ENCODE measurements at regions not wholly inside any gene's neighbourhood (a gene's known extent, or its start where the extent isn't known, plus 50 kb on each side); places are given as distances from the start of the nearest gene placed in this dataset.
"Not testable (repeated sequence)": the region's sequence is repeated elsewhere in the genome, so short reads cannot be mapped to it uniquely, and the experiment has no call there.

DNA sequence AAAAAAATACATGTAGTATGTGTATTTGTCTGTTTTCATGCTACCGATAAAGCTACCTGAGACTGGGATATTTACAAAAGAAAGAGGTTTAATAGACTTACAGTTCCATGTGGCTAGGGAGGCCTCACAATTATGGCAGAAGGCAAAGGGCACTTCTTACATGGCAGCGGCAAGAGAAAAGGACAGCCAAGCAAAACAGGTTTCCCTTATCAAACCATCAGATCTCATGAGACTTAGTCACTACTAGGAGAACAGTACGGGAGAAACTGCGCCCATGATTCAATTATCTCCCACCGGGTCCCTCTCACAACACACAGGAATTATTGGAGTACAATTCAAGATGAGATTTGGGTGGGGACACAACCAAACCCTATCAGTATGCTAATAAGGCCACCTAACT, 137.0 kb upstream of the ELOVL6 start:
- no peak overlapping the region for H2AFZ ChIP-seq (ENCODE audit: low read depth)
- TF ChIP-seq, protein P1, sequence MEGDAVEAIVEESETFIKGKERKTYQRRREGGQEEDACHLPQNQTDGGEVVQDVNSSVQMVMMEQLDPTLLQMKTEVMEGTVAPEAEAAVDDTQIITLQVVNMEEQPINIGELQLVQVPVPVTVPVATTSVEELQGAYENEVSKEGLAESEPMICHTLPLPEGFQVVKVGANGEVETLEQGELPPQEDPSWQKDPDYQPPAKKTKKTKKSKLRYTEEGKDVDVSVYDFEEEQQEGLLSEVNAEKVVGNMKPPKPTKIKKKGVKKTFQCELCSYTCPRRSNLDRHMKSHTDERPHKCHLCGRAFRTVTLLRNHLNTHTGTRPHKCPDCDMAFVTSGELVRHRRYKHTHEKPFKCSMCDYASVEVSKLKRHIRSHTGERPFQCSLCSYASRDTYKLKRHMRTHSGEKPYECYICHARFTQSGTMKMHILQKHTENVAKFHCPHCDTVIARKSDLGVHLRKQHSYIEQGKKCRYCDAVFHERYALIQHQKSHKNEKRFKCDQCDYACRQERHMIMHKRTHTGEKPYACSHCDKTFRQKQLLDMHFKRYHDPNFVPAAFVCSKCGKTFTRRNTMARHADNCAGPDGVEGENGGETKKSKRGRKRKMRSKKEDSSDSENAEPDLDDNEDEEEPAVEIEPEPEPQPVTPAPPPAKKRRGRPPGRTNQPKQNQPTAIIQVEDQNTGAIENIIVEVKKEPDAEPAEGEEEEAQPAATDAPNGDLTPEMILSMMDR (conservative IDR thresholded peaks at IDR 0.05; ENCODE audit: low read depth, low read length) = no peak
- H4K20me1 ChIP-seq (ENCODE audit: insufficient read depth) = no peaks in the 10 kb centered on the region
- no peak overlapping the region for H3K4me2 ChIP-seq
- H3K36me3 ChIP-seq (ENCODE audit: insufficient read depth) = no peaks in the 10 kb centered on the region
- H3K27me3 ChIP-seq (ENCODE audit: insufficient read depth, low read depth) = no peaks in the 10 kb centered on the region
- no peak overlapping the region for H3K4me3 ChIP-seq (IDR thresholded peaks at IDR 0.05; ENCODE audit: insufficient read depth, low read depth, low read length)
- no peaks in the 10 kb centered on the region for H3K79me2 ChIP-seq (ENCODE audit: insufficient read depth, low read depth)
- no peak overlapping the region for H3K27ac ChIP-seq
- H3K9ac ChIP-seq = no peak overlapping the region
- no peaks in the 10 kb centered on the region for H3K4me1 ChIP-seq (ENCODE audit: low read depth, poor library complexity, severe bottlenecking)

- no peak overlapping the region for H3K4me2 ChIP-seq
- H4K20me1 ChIP-seq (ENCODE audit: insufficient read depth) = no peaks in the 10 kb centered on the region
- no peaks in the 10 kb centered on the region for H3K27me3 ChIP-seq (ENCODE audit: insufficient read depth, low read depth)
- H3K36me3 ChIP-seq (ENCODE audit: insufficient read depth) = no peaks in the 10 kb centered on the region
- H2AFZ ChIP-seq (ENCODE audit: low read depth) = no peak overlapping the region
- no peak overlapping the region for H3K27ac ChIP-seq
- no peaks in the 10 kb centered on the region for H3K79me2 ChIP-seq (ENCODE audit: insufficient read depth, low read depth)
- H3K9ac ChIP-seq = no peak overlapping the region
- H3K4me1 ChIP-seq (ENCODE audit: low read depth, poor library complexity, severe bottlenecking) = no peaks in the 10 kb centered on the region
- no peak overlapping the region for H3K4me3 ChIP-seq (IDR thresholded peaks at IDR 0.05; ENCODE audit: insufficient read depth, low read depth, low read length)
- TF ChIP-seq, protein P1 (conservative IDR thresholded peaks at IDR 0.05; ENCODE audit: low read depth, low read length) = no peak
These were observed 134.1 kb upstream of the ELOVL6 start for GRCh38 chr4:110332483-110332882.

DNA sequence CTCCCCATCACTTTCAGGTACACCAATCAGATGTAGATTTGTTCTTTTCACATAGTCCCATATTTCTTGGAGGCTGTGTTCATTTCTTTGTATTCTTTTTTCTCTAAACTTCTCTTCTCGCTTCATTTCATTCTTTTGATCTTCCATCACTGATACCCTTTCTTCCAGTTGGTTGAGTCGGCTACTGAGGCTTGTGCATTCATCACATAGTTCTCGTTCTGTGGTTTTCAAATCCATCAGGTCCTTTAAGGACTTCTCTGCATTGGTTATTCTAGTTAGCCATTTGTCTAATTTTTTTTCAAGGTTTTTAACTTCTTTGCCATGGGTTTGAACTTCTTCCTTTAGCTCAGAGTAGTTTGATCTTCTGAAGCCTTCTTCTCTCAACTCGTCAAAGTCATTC, 128.0 kb upstream of the ELOVL6 start:
- H3K4me2 ChIP-seq; H3K4me1 ChIP-seq (ENCODE audit: low read depth, poor library complexity, severe bottlenecking); H3K27me3 ChIP-seq (ENCODE audit: insufficient read depth, low read depth); H3K4me3 ChIP-seq (IDR thresholded peaks at IDR 0.05; ENCODE audit: insufficient read depth, low read depth, low read length); H3K9ac ChIP-seq; H3K79me2 ChIP-seq (ENCODE audit: insufficient read depth, low read depth); H3K27ac ChIP-seq; H4K20me1 ChIP-seq (ENCODE audit: insufficient read depth); H2AFZ ChIP-seq (ENCODE audit: low read depth); H3K36me3 ChIP-seq (ENCODE audit: insufficient read depth): not testable (repeated sequence)

- TF ChIP-seq, protein P1 (conservative IDR thresholded peaks at IDR 0.05; ENCODE audit: low read depth, low read length) = no peak
- no peak overlapping the region for H3K4me2 ChIP-seq
These were observed 112.4 kb upstream of the ELOVL6 start for GRCh38 chr4:110310795-110311194.

DNA sequence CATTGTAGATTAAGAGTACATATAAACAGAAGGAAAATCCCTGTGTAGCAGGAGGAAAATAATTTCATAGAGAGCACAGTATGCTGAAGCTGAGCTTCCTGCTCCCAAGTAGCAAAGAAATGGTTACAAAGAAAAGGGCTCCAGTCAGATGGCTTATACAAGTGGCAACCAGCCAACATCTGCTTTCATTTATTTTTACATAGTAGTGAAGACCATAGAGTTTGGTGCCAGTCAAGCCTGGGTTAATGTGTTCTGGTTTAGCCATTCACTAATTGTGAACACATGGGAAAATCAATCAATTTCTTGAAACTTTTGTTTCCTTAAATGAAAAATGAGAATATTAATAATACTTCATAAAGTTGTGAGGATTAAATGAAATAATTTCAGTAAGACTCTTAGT, 111.3 kb upstream of the ELOVL6 start:
- Histone ChIP-seq H3K4me2 (no peak overlapping the region), H3K4me1 (ENCODE audit: low read depth, poor library complexity, severe bottlenecking) (no peaks in the 10 kb centered on the region), H3K79me2 (ENCODE audit: insufficient read depth, low read depth) (no peaks in the 10 kb centered on the region), H3K4me3 (IDR thresholded peaks at IDR 0.05; ENCODE audit: insufficient read depth, low read depth, low read length) (no peak overlapping the region), H3K27me3 (ENCODE audit: insufficient read depth, low read depth) (no peaks in the 10 kb centered on the region), H2AFZ (ENCODE audit: low read depth) (no peak overlapping the region), H3K36me3 (ENCODE audit: insufficient read depth) (no peaks in the 10 kb centered on the region), H3K9ac (no peak overlapping the region), H3K27ac (no peak overlapping the region), H4K20me1 (ENCODE audit: insufficient read depth) (no peaks in the 10 kb centered on the region)
- TF ChIP-seq, protein P1 (conservative IDR thresholded peaks at IDR 0.05; ENCODE audit: low read depth, low read length) = no peak

More at GRCh38 chr4:110310795-110311194, 112.4 kb upstream of the ELOVL6 start:
- Histone ChIP-seq H3K27ac (no peak overlapping the region), H3K4me3 (IDR thresholded peaks at IDR 0.05; ENCODE audit: insufficient read depth, low read depth, low read length) (no peak overlapping the region), H3K27me3 (ENCODE audit: insufficient read depth, low read depth) (no peaks in the 10 kb centered on the region), H3K4me1 (ENCODE audit: low read depth, poor library complexity, severe bottlenecking) (peaks cover 4% of the 10 kb centered on the region), H2AFZ (ENCODE audit: low read depth) (no peak overlapping the region), H3K9ac (no peak overlapping the region), H3K36me3 (ENCODE audit: insufficient read depth) (no peaks in the 10 kb centered on the region), H3K79me2 (ENCODE audit: insufficient read depth, low read depth) (no peaks in the 10 kb centered on the region), H4K20me1 (ENCODE audit: insufficient read depth) (no peaks in the 10 kb centered on the region)

All from KMS-11 (cell line).